ENCODE measurements at regions not wholly inside any gene's neighbourhood (a gene's known extent, or its start where the extent isn't known, plus 50 kb on each side); places are given as distances from the start of the nearest gene placed in this dataset.

DNA sequence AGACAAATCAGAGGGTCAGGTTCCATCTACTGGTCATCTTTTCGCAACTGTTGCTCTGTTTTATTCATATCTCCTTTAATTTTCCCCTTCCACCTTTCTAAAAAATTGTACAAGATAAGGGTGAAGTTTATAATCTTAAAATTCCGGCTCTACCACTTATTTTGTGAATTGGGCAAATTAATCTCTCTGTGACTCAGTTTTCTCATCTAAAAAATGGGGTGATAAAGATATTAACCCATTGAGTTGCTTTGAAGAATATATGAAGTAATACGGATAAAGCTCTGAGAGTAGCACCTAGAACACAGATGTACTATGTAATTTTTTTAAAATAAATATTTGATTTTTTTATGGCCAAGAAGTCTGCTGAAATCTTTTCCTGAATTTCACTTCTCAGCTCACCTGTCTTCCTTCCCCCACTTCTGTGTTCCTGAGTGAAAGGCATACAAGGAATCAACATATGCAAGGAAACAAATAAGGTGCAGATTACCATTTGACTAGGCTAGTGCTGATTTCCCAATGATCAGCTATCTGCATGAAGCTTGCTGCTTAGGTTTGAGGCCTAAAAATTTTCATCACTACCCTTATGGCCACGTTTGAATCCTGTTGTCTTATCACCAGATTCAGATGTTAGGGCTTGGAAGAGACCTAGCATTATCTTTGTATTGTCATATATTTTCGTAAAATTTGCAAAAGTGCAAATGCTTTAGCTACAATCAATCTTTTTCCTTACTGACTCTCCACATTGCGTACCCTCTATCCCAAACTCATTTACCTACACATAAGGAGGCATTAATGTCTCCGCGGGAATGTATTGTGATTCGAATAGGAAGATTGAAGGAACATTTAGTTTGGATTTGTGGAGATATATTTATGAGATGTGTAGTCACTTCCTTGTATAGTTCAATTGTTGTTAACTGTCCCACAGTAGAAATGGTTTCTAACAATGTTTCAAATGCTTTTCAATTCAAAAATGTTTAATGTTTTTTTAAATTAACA is 718.3 kb upstream of the PTBP2 start:
- DNase-seq (ENCODE audit: low spot score): no peak

DNA sequence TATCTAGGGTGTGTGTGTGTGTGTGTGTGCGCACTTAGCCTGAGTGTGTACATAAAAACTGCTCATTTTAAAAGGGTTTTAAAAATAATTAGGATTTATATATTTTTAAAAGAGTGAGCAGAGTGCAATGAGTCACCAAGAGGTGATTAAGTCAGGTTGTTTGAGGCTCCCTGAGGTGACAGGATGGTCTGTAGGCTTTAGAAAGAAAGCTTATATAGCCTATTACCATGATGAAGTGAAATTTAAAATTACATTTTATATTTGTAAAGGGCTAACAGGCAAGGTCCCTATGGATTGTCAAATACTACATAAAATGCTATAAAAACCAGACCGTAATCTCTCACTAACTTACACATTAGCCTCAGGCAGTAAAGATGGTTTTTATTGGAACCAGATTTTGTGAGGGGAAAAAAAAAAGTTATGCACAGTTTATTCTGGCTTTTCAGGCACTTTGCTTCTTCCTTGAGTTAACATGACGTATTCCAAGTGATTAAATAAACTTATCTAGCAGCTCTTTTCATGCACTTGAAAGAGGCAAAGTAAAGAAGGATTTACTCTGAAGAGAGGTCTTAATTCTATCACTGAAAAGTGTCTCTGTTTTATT is 711.7 kb upstream of the PTBP2 start:
- DNase-seq (ENCODE audit: low spot score): no peak

DNA sequence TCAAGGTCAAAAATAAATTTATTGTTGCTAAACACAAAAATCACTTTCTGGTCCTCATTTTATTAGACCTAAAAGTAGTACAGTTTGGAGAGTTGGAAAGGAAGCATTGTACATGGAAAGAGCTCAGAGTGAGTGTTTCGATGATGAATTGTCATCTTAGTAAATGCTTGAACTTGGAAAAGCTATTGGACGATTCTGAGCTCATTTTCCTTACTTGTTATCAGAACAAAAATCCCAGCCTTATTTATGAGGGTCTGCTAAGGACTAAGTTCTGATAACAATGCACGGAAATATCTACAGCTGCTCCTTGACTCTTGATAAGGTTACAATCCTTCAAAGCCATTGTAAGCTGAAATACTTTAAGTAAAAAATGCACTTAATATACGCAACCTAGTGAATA is 710.0 kb upstream of the PTBP2 start:
- DNase-seq (ENCODE audit: low spot score): no peak

DNA sequence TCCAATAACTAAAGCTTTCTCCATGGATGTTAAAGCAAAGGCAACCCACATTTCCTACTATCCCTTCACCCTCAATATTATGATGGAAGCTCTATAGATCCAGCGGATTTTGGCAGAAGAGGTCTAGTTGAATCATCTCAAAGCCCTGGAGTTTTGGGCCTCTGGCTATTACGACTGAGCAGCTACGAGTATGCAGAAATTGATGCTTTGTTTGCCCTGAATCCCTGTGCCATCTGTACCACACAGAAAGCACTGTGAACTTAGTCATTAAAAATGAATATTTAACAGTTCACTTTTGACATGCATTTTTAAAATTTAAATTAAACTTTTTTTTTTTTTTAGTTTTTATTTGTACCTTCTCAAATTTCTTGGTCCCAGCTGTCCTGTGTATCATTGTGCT is 705.4 kb upstream of the PTBP2 start:
- DNase-seq (ENCODE audit: low spot score): no peak

DNA sequence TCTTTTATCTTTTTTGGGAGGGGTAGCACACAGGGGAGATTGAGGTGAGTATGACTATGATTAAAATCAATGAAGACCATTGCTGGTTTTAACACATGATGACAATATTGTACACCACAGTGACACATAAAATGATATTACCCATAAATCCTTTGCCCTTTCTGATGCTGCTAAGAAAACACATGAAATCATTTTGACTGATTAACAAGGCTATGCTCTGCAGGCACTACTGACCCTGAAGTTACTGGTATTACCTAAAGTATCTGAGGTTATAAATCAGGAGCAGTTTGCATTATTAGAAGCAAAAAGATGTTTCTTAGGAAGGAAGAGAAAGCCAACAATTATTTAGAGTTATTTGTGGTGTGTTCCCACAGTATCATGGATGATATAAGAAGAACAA is 701.2 kb upstream of the PTBP2 start:
- no peak for DNase-seq (ENCODE audit: low spot score)

DNA sequence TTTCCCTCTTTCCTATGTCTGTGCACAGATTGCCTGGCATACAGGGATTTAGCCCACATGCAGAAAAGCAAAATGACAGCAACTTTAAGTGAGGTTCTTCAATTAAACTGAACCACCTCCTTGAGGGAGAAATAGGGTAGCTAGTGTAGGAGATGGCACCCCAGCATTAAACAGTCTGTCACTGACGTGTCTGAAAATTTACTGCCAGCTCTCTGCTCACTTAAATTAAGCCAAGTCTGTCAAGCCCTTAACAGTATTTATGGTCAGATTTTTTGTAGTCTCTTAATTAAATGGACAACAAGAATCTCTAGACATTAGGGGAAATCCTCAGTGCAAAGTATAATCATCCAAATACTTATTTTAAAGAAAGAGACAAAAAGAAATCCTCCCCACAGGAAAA is 696.5 kb upstream of the PTBP2 start:
- no peak for DNase-seq (ENCODE audit: low spot score)

DNA sequence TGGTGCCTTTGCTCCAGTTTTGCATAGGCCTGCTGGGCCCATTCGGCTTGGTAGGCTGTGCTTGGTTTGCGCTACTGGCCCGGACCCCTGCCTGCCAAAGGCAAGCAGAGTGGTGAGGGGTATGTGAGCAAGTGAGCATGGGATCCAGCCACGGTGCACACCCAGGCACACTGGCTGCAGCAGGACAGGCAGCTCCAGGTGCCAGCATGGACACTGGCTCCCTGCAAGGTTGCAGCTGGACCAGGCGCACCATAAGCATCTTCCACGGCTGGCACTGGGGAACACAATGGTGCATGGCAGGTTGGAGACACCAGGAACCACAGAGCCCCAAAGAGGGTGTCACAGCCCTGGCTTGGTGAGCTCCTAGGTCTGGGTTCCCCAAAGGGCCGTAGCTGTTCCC is 693.5 kb upstream of the PTBP2 start:
- no peak for DNase-seq (ENCODE audit: low spot score)

DNA sequence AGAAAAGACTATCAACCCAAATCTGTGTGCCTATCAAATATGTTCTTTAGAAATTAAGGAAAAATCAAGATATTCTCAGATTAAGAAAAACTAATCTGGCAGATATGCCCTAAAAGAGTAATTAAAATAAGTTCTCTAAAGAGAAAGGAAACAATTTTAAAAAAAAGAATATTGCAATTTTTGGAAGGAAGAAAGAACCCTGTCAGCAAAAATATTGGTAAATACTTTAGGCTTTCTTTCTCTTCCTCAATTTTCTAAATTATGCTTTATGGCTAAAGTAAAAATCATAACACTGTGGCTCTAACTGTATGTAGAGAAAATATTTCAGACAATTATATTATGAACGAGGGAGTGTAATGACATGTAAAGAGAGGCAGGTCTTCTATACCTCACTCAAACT is 691.3 kb upstream of the PTBP2 start:
- no peak for DNase-seq (ENCODE audit: low spot score)

DNA sequence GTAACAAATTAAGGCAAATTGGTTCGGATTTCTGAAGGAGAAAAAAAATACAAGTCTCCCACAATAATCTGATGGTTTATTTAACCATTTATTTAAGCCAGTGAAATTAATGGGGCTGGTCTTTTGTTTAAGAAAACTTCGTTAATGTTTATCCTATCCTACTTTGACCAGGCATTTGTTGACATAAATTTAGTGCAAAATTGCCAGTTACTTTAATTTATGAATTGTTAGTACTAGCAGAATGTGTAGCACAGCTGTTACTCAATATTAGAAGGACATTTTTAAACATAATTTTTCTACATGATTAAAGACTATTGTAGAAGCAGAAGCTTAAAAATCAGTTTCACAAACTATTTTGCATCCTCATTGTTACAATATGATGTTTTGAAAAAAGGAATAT is 687.6 kb upstream of the PTBP2 start:
- no peak for DNase-seq (ENCODE audit: low spot score)

DNA sequence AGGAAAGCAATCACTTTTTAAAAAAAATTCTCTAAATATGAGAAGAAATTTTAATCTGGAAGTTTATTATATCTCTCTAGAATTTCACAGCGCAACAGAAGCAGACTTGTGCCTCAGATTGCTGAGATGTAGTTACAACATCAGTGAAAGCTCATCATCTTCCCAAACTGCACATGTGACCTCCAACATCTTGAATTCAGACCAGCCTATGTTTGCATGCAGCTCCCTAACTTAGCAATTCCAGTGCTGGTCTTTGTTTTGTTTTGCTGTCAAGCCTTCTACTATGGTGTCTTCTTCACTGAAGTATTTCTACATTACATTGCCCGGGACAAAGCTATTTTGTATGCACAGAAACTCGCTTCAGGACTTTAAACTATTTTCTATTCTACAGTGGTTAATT is 684.8 kb upstream of the PTBP2 start:
- no peak for DNase-seq (ENCODE audit: low spot score)

DNA sequence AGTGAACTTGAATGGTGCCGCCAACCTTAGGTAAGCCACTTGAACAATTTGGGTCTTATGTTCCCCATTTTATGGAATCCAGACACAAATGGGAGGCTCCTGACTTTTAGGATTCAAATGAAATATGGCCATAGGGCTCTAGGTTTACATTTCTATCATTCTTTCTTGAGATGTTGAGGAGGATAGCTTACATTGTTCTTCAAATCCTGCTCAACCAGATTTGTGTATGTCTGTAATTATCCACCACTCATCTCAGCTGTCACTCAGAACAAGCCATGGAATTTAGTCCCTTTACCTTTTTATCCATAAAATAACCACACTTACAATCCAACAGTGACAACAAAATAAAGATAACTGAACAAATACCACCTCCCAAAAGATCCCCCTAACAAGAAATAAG is 682.9 kb upstream of the PTBP2 start:
- no peak for DNase-seq (ENCODE audit: low spot score)

DNA sequence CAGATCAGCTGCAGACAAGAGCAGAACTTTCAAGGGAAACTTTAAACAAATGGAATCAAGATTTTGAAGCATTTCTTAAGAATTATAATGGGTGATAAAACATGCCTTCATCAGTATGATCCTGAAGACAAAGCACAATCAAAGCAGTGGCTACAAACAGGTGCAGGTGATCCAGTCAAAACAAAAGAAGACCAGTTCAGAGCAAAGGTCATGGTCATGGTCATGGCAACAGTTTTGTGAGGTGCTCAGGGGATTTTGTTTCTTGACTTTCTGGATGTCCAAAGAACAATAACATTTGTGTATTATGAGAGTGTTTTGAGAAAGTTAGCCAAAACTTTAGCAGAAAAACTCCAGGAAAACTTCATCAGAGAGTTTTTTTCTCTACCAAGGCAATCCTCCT is 681.7 kb upstream of the PTBP2 start:
- DNase-seq (ENCODE audit: low spot score): no peak

DNA sequence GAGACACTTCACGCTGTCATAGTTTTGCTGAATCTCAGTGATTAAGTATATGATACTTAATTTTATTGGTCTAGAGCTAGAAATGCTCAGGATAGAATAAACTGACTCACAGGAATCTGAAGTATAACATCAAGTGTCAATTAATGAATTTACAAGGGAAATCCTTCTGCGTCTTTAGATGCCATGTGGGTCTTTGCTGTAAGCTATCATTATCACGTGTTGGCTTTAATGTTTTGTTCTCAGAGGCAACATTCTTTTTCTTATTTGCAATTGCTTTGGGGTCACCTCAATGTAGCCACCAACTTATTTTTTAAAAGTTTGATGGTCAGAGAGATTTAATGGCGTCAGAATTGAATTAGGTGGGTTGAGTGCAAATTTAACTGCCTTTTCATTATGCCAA is 680.1 kb upstream of the PTBP2 start:
- DNase-seq (ENCODE audit: low spot score): no peak

DNA sequence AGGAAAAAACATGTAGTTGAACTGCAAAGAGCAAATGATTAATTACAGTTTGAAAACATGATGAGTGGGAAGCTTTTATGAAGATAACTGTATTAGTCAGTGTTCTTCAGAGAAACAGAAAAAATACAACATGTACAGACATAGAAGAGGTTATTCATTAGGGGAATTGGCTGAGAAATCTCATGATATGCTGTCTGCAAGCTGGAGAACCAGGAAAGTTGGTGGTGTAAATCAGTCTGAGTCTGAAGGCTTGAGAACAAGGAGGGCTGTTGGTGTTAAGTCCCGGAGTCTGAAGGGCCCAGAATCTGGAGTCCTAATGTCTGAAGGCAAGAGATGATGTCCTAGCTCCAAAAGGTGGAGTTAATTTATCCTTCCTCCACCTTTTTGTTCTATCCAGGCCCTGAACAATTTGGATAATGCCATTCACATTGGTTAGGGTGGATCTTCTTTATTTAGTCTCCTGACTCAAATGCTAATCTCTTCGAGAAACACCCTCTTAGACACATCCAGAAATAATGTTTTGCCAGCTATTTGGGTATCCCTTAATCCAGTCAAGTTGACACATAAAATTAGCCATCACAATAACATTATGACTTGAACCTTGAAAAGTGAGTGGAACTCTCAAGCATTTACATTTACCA is 672.9 kb upstream of the PTBP2 start:
- no peak for DNase-seq (ENCODE audit: low spot score)

DNA sequence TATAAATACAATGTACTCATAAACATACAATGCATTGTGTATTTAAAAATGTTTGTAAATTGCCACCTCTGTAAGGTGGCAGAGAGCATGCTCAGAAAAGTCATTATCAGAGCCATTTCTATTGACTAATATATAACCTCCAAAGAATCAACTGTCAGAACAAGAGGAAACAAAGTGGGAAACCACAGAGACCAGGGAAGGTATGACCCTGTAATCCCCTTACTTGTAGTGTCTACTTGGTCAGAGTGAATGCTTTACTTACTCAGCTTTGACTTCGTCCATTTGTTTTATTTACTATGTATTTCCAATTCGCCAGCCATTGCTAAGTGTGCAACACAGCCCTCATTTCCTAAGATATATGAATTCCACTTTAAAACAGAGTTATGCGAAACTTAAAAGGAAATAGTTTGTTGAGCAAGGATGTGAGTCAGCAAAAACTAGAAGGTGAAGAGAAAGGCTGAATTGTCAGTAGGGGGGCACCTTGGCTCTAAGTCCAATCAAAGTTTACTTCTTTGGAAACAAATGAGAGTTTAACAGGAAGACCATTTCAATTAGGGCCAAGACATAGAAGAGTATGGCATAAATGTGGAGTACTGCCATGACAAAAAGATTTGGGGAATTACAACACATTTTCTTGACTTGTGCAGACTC is 671.7 kb upstream of the PTBP2 start:
- no peak for DNase-seq (ENCODE audit: low spot score)

DNA sequence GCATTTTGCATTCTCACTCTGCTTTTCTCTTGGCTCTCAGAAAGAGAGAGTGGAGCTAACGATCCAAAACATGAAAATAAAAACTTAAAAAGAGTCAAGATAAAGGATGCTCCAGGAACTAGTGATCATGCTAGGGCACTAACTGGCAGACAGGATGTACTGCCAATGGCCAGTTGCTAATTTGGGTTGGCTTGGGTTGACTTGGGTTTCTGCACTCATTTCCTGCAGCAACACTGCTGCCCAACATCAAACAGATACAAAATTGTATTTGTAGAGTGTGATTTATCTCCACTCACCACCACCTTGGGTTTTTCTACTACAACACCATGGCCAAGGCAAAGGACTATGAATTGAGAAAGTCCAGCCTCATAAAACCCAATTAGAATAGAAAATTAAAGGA is 662.3 kb upstream of the PTBP2 start:
- no peak for DNase-seq (ENCODE audit: low spot score)

DNA sequence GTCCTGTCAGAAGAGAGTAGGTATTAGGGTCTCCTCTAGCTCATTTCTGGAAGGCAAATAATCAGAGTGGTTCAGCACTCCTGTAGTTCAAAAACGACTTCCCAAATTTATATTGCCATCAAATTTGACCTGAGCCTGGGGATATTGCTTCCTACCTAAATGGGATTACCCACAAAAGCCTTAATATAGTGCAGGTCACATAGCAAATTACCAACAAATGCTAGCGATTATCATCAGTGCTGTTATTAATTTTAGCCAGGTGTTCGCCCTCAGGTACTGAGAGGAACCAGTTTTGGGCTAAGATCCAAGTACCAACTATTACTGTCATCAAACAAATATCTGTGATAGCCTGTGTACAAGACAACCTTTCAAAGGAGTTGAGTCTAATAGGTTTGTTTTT is 661.8 kb upstream of the PTBP2 start:
- no peak for DNase-seq (ENCODE audit: low spot score)

DNA sequence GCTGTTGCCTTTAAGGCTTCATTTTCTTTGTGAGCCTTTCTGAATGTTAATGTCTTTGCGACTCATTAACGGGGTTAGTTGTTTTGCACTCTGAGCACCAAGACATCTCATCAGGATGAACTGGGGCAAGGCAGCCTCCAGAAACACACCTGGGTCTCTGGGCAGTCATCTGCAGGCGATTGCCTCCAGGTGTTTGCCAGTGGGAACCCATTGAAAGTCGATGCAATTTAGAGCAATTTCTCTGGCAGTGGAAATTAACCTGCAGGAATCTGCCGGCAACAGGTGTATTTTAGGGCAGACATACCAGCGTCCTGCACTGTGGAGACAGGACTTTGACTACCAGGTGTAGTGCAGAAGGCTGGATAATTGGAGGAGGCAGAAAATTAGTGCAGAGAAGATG is 661.0 kb upstream of the PTBP2 start:
- no peak for DNase-seq (ENCODE audit: low spot score)

DNA sequence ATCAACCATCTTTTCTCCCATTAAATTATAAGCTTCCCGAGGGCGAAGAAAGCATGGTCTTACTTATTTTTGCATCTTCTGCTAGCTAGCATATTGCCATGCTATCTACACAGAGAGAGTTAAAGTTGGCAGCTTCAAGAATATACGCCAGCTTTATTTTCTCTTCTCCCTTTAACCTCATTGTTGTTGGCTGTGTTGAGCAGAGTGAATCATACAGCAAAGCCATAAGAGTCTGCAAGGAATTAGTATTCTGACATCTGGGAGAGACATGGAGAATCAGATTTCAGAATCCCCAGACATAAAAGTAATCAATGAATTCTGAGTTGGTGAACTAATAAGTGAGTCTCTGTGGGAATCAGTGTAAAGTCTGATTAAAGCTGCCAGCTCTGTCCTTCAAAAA is 649.6 kb upstream of the PTBP2 start:
- no peak for DNase-seq (ENCODE audit: low spot score)

DNA sequence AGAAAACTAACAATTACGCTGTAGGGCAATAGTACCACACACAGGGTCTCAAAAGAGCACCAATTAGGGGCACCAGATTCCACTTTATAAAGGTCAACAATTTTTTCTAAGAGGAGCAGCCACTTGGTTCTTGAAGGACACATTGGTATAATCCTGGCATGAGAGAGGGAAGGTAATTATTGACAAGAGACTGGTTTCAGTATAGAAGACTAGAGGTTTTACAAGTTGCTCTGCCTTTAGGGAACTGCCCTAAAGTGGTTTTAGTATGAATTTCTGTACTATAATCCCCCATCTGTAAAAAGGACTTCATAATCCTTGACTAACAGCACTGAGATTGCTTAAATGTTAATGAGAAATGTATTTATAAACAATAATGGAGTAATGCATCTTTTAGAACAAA is 648.5 kb upstream of the PTBP2 start:
- no peak for DNase-seq (ENCODE audit: low spot score)

DNA sequence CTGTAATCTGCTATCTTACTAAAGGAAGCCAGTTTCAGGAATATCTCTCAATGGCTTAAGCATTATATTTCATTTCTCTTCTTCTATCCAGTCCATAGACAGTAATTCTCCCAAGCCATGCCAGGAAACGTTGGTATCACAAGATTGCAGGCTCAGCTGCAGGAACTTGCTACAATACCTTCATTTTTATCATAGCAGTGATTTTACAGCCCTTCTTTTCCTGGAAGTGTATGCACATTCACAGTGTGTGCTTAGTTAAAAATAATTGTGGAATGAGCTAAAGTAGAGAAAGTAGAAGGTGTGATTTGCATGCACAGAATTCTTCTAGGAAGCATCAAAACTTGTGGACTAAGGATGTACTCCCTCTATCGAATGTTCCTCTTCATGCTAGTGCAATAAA is 647.2 kb upstream of the PTBP2 start:
- DNase-seq (ENCODE audit: low spot score): no peak

DNA sequence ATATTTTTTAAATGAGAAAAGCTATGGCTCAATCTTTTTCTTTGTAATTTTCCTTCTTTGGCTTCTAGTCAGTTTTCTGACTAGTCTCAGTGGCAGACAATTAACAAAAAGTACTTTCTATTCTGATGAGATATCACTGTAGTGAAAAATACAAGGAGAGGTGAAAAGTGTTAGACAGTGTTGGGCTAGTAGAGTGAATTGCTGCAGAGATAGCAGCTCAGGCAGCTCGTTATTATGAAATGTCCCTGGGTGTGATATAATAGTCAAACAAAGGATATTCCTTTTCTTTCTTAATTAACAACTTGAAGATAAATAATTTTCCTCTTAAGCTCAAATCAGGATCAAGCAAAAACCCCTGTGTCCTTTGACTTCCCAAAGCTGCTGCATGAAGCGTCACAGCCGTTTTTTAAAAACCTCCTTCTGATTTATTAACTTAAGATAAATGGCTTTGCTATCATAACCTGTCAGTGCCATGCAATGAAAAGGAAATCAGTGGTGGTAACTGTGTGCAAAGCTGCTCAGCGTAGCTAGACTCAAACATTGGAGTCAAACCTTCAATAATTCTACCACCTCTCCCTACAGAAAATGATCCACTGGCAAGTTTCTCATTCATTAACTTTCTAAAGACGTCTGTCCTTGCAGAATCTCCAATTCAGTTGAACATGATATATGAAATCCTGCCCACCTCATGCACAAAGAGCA is 646.6 kb upstream of the PTBP2 start:
- DNase-seq (ENCODE audit: low spot score): no peak

Measured in LoVo (cell line).